ENCODE measurements at regions not wholly inside any gene's neighbourhood (a gene's known extent, or its start where the extent isn't known, plus 50 kb on each side); places are given as distances from the start of the nearest gene placed in this dataset.
"Not testable (repeated sequence)": the region's sequence is repeated elsewhere in the genome, so short reads cannot be mapped to it uniquely, and the experiment has no call there.

DNA sequence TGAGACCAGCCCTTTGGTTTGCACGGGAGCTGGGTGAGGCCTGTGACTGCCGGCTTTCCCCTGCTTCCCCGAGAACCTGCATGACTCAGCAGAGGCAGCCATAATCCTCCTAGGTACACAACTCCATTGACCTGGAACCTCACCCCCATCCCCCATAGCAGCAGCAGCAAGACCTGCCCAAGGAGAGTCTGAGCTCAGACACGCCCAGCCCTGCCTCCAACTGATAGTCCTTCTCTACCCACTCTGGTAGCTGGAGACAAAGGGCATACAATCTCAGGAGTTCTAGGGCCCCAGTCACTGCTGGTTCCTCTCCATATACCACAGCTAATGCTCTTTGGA is 141.0 kb upstream of the ARHGEF26 start (continued):
- no peak for TF ChIP-seq ZNF37A (tag by site-specific recombination; IDR thresholded peaks at IDR 0.05)
- no peak for TF ChIP-seq ZNF169 (tag by site-specific recombination; IDR thresholded peaks at IDR 0.05)
- TF ChIP-seq, protein P1, sequence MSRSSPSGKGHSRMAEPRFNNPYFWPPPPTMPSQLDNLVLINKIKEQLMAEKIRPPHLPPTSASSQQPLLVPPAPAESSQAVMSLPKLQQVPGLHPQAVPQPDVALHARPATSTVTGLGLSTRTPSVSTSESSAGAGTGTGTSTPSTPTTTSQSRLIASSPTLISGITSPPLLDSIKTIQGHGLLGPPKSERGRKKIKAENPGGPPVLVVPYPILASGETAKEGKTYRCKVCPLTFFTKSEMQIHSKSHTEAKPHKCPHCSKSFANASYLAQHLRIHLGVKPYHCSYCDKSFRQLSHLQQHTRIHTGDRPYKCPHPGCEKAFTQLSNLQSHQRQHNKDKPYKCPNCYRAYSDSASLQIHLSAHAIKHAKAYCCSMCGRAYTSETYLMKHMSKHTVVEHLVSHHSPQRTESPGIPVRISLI (tag by site-specific recombination; IDR thresholded peaks at IDR 0.05) = no peak
- no peak for TF ChIP-seq ZNF366 (tag by site-specific recombination; conservative IDR thresholded peaks at IDR 0.05)
- TF ChIP-seq, protein P2, sequence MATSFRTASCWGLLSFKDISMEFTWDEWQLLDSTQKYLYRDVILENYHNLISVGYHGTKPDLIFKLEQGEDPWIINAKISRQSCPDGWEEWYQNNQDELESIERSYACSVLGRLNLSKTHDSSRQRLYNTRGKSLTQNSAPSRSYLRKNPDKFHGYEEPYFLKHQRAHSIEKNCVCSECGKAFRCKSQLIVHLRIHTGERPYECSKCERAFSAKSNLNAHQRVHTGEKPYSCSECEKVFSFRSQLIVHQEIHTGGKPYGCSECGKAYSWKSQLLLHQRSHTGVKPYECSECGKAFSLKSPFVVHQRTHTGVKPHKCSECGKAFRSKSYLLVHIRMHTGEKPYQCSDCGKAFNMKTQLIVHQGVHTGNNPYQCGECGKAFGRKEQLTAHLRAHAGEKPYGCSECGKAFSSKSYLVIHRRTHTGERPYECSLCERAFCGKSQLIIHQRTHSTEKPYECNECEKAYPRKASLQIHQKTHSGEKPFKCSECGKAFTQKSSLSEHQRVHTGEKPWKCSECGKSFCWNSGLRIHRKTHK (tag by site-specific recombination; IDR thresholded peaks at IDR 0.05) = no peak
- TF ChIP-seq GLIS1 (tag by site-specific recombination; IDR thresholded peaks at IDR 0.05) = no peak
- TF ChIP-seq ZNF621 (tag by site-specific recombination; IDR thresholded peaks at IDR 0.05) = no peak

DNA sequence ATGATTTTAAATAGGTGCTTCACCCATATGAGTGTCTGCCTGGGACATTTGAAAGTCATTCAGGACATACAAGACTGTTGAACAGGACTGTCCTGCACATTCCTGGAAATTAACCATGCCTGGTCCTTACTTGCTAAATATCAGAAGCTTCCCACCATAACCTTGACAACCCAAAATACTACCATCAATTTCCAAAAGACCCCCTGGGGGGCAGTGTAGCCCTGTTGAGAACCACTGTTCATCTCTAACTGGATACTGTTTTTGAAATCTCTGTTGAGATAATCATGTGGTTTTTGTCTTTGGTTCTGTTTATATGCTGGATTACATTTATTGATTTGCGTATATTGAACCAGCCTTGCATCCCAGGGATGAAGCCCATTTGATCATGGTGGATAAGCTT is 123.8 kb upstream of the ARHGEF26 start:
- CTCF ChIA-PET = interaction anchor here (0.6 kb wide), 2 partner anchors 162 to 357 kb away, joined by 3 read pairs; no protein-coding TSS in a partner anchor
- POLR2A ChIA-PET; H3K27ac ChIP-seq (ENCODE audit: extremely low read depth, low read depth, low read length); H3K36me3 ChIP-seq (ENCODE audit: control insufficient read depth in 2 of 2, insufficient read depth in 1 of 2, low read length in 2 of 2); H3K4me3 ChIP-seq (ENCODE audit: low read depth, low read length); H3K9me3 ChIP-seq (ENCODE audit: control insufficient read depth, insufficient read depth, low read depth, low read length); H3K4me1 ChIP-seq (ENCODE audit: control insufficient read depth, insufficient read depth, low read length): not testable (repeated sequence)

DNA sequence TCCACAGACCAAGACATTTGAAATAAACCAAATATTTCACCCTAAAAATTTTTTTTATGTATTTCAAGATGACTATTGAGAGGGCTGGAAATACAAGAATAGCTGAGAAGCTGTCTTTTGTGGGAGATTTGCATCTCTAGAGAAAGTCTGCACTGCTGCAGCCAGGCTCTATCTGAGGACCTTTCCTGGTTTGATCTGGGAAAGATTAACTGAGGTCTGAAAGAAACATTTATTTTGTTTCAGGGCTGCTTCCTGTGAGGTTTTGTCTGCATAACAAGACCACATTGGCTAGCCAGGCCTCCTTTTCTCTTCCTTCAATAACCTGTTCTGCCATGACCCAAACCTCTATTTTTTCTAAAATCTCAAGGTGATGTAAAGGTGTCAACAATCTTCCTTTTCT is 117.5 kb upstream of the ARHGEF26 start:
- Histone ChIP-seq H3K4me3 (ENCODE audit: low read depth, low read length) (no peak overlapping the region), H3K4me1 (ENCODE audit: control insufficient read depth, insufficient read depth, low read length) (no peaks in the 10 kb centered on the region), H3K27ac (ENCODE audit: extremely low read depth, low read depth, low read length) (no peak overlapping the region), H3K36me3 (ENCODE audit: control insufficient read depth in 2 of 2, insufficient read depth in 1 of 2, low read length in 2 of 2) (no peaks in the 10 kb centered on the region), H3K9me3 (ENCODE audit: control insufficient read depth, insufficient read depth, low read depth, low read length) (no peaks in the 10 kb centered on the region)
- ChIA-PET CTCF (no interaction called here), POLR2A (no interaction called here)
- TF ChIP-seq ZBTB1 (tag by site-specific recombination; IDR thresholded peaks at IDR 0.05) (no peak), ZNF16 (tag by site-specific recombination; IDR thresholded peaks at IDR 0.05; ENCODE audit: low read depth) (no peak), ZNF132 (tag by site-specific recombination; IDR thresholded peaks at IDR 0.05; ENCODE audit: borderline replicate concordance) (no peak), ZNF548 (tag by site-specific recombination; IDR thresholded peaks at IDR 0.05) (no peak), ZNF514 (tag by site-specific recombination; IDR thresholded peaks at IDR 0.05) (no peak), ZNF473 (tag by site-specific recombination; IDR thresholded peaks at IDR 0.05) (no peak), ZNF335 (tag by site-specific recombination; conservative IDR thresholded peaks at IDR 0.05) (no peak), KLF16 (tag by site-specific recombination; IDR thresholded peaks at IDR 0.05) (no peak), ZFP41 (tag by site-specific recombination; IDR thresholded peaks at IDR 0.05; ENCODE audit: borderline replicate concordance) (no peak), BCL11A (tag by site-specific recombination; IDR thresholded peaks at IDR 0.05; ENCODE audit: low read depth) (no peak), ZNF530 (tag by site-specific recombination; IDR thresholded peaks at IDR 0.05; ENCODE audit: low read depth) (no peak)
- TF ChIP-seq, protein P3, sequence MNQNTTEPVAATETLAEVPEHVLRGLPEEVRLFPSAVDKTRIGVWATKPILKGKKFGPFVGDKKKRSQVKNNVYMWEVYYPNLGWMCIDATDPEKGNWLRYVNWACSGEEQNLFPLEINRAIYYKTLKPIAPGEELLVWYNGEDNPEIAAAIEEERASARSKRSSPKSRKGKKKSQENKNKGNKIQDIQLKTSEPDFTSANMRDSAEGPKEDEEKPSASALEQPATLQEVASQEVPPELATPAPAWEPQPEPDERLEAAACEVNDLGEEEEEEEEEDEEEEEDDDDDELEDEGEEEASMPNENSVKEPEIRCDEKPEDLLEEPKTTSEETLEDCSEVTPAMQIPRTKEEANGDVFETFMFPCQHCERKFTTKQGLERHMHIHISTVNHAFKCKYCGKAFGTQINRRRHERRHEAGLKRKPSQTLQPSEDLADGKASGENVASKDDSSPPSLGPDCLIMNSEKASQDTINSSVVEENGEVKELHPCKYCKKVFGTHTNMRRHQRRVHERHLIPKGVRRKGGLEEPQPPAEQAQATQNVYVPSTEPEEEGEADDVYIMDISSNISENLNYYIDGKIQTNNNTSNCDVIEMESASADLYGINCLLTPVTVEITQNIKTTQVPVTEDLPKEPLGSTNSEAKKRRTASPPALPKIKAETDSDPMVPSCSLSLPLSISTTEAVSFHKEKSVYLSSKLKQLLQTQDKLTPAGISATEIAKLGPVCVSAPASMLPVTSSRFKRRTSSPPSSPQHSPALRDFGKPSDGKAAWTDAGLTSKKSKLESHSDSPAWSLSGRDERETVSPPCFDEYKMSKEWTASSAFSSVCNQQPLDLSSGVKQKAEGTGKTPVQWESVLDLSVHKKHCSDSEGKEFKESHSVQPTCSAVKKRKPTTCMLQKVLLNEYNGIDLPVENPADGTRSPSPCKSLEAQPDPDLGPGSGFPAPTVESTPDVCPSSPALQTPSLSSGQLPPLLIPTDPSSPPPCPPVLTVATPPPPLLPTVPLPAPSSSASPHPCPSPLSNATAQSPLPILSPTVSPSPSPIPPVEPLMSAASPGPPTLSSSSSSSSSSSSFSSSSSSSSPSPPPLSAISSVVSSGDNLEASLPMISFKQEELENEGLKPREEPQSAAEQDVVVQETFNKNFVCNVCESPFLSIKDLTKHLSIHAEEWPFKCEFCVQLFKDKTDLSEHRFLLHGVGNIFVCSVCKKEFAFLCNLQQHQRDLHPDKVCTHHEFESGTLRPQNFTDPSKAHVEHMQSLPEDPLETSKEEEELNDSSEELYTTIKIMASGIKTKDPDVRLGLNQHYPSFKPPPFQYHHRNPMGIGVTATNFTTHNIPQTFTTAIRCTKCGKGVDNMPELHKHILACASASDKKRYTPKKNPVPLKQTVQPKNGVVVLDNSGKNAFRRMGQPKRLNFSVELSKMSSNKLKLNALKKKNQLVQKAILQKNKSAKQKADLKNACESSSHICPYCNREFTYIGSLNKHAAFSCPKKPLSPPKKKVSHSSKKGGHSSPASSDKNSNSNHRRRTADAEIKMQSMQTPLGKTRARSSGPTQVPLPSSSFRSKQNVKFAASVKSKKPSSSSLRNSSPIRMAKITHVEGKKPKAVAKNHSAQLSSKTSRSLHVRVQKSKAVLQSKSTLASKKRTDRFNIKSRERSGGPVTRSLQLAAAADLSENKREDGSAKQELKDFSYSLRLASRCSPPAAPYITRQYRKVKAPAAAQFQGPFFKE (tag by site-specific recombination; IDR thresholded peaks at IDR 0.05; ENCODE audit: borderline replicate concordance) = no peak
- TF ChIP-seq, protein P4, sequence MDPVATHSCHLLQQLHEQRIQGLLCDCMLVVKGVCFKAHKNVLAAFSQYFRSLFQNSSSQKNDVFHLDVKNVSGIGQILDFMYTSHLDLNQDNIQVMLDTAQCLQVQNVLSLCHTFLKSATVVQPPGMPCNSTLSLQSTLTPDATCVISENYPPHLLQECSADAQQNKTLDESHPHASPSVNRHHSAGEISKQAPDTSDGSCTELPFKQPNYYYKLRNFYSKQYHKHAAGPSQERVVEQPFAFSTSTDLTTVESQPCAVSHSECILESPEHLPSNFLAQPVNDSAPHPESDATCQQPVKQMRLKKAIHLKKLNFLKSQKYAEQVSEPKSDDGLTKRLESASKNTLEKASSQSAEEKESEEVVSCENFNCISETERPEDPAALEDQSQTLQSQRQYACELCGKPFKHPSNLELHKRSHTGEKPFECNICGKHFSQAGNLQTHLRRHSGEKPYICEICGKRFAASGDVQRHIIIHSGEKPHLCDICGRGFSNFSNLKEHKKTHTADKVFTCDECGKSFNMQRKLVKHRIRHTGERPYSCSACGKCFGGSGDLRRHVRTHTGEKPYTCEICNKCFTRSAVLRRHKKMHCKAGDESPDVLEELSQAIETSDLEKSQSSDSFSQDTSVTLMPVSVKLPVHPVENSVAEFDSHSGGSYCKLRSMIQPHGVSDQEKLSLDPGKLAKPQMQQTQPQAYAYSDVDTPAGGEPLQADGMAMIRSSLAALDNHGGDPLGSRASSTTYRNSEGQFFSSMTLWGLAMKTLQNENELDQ (tag by site-specific recombination; IDR thresholded peaks at IDR 0.05; ENCODE audit: low read depth) = no peak
- TF ChIP-seq, protein P5, sequence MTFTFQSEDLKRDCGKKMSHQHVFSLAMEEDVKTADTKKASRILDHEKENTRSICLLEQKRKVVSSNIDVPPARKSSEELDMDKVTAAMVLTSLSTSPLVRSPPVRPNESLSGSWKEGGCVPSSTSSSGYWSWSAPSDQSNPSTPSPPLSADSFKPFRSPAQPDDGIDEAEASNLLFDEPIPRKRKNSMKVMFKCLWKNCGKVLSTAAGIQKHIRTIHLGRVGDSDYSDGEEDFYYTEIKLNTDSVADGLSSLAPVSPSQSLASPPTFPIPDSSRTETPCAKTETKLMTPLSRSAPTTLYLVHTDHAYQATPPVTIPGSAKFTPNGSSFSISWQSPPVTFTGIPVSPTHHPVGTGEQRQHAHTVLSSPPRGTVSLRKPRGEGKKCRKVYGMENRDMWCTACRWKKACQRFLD (tag by site-specific recombination; IDR thresholded peaks at IDR 0.05) = no peak

Data from HEK293 (cell line).